ENCODE measurements at regions not wholly inside any gene's neighbourhood (a gene's known extent, or its start where the extent isn't known, plus 50 kb on each side); places are given as distances from the start of the nearest gene placed in this dataset.
"Not testable (repeated sequence)": the region's sequence is repeated elsewhere in the genome, so short reads cannot be mapped to it uniquely, and the experiment has no call there.

DNA sequence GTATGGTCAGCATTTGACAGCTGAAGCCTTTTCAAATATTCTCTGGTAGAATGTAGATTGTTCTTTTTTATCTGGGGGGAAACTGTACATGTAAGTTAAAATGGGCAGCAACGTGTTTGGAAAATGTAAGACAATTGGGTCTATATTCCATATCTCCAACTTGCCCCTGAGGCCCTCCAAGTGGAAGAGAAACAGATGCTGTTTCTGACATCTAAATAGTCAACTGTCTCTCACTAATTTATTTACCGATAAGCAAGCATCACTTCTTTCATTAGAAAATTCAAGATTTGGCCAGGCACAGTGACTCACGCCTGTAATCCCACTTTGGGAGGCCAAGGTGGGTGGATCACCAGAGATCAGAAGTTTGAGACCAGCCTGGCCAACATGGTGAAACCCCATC lies 120.2 kb upstream of the TBCA start:
- Mint-ChIP-seq H3K36me3 (ENCODE audit: low read depth) (no peaks in the 10 kb centered on the region), H3K27ac (no peak overlapping the region), H3K4me3 (no peak overlapping the region), H3K4me1 (peaks cover 16% of the 10 kb centered on the region), H3K27me3 (ENCODE audit: insufficient read depth) (no peaks in the 10 kb centered on the region), H3K9me3 (no peaks in the 10 kb centered on the region)
- Histone ChIP-seq H3K27ac (ENCODE audit: low read depth, low read length) (no peak overlapping the region), H3K9ac (ENCODE audit: extremely low read depth, low read length, poor library complexity, severe bottlenecking) (no peak overlapping the region), H3K4me3 (ENCODE audit: low read length) (no peak overlapping the region), H3K4me1 (ENCODE audit: control insufficient read depth, insufficient read depth, low read length) (peaks cover 8% of the 10 kb centered on the region), H3K27me3 (ENCODE audit: control insufficient read depth, insufficient read depth, low read length, poor library complexity, severe bottlenecking) (no peaks in the 10 kb centered on the region), H3K36me3 (ENCODE audit: control insufficient read depth, insufficient read depth, low read length) (no peaks in the 10 kb centered on the region), H3K9me3 (ENCODE audit: control insufficient read depth, low read length) (no peaks in the 10 kb centered on the region)
- no peak for DNase-seq
- TF ChIP-seq CTCF (conservative IDR thresholded peaks at IDR 0.05) = no peak
- 100% methylated on average over 2 to 3 of the region's 3 CpGs for WGBS, 2 experiments (ENCODE audit: insufficient coverage in 1 of 2, insufficient read length in 1 of 2)

DNA sequence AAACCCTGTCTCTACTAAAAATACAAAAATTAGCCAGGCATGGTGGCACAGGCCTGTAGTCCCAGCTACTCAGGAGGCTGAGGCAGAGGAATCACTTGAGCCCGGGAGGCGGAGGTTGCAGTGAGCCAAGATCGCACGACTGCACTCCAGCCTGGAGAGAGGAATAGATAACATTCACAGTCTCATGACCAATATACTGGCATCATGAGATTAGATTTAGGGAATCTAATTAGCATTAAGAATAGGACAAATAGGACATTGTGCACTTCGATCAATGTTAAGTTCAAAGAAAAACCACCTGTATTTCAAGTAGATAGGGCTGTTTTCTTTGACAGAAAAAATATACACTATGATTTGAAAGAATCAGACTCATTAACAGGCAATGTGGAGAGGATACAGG lies 118.0 kb upstream of the TBCA start:
- not testable (repeated sequence) for DNase-seq; H3K4me1 ChIP-seq (ENCODE audit: control insufficient read depth, insufficient read depth, low read length); H3K9me3 ChIP-seq (ENCODE audit: control insufficient read depth, low read length); H3K36me3 ChIP-seq (ENCODE audit: control insufficient read depth, insufficient read depth, low read length); H3K4me3 Mint-ChIP-seq; H3K27ac Mint-ChIP-seq; H3K9ac ChIP-seq (ENCODE audit: extremely low read depth, low read length, poor library complexity, severe bottlenecking); H3K27me3 Mint-ChIP-seq (ENCODE audit: insufficient read depth); H3K9me3 Mint-ChIP-seq; H3K4me3 ChIP-seq (ENCODE audit: low read length); H3K27ac ChIP-seq (ENCODE audit: low read depth, low read length); H3K36me3 Mint-ChIP-seq (ENCODE audit: low read depth); H3K27me3 ChIP-seq (ENCODE audit: control insufficient read depth, insufficient read depth, low read length, poor library complexity, severe bottlenecking)
- 96% methylated on average over 5 of the region's 5 CpGs; no CpG with 5 or more reads in 1 of the 2 experiments for WGBS, 2 experiments (ENCODE audit: insufficient coverage in 1 of 2, insufficient read length in 1 of 2)
- peaks cover 16% of the 10 kb centered on the region for H3K4me1 Mint-ChIP-seq

DNA sequence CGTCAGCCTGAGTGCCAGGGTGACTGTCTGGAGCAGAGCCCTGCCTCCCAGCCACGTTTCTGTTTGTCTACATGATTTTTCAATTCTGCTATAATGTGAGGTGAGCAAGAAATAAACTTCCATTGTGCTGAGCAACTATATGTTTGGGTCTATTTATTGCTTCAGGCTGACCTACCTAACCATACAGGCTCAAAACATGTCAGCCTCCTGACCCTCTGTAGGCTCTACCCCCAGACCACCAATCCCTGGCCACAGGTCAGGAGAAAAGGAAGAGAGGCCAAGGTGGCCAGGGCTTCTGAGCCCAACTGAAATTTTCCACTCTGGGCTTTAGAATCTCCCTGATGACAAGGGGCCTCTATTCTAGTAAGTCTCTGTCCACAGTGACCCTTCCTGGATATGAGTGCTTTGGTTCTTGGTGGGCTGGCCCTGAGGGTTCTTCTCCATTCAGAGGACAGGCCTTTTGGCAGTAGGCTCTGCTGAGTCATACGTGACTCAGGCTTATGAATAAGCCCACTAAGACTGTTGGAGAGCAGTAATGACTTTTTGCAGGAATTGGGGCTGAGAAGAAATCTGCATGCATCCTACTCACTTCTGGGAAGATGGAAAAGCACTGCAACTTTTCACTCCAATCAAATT lies 117.2 kb upstream of the TBCA start:
- H3K27ac ChIP-seq (ENCODE audit: low read depth, low read length) = no peak overlapping the region
- Mint-ChIP-seq H3K27ac (no peak overlapping the region), H3K36me3 (ENCODE audit: low read depth) (no peaks in the 10 kb centered on the region)

More for the DNA sequence above, 117.2 kb upstream of the TBCA start:
- peaks cover 8% of the 10 kb centered on the region for H3K4me1 ChIP-seq (ENCODE audit: control insufficient read depth, insufficient read depth, low read length)
- no peaks in the 10 kb centered on the region for H3K9me3 Mint-ChIP-seq
- no peaks in the 10 kb centered on the region for H3K9me3 ChIP-seq (ENCODE audit: control insufficient read depth, low read length)
- H3K4me3 ChIP-seq (ENCODE audit: low read length) = no peak overlapping the region
- H3K4me1 Mint-ChIP-seq = peaks cover 16% of the 10 kb centered on the region
- WGBS, 2 experiments (ENCODE audit: insufficient coverage in 1 of 2, insufficient read length in 1 of 2) = 94 to 100% methylated on average over 2 to 3 of the region's 3 CpGs
- no peak for TF ChIP-seq CTCF (conservative IDR thresholded peaks at IDR 0.05)
- no peak overlapping the region for H3K4me3 Mint-ChIP-seq
- no peak for DNase-seq
- H3K36me3 ChIP-seq (ENCODE audit: control insufficient read depth, insufficient read depth, low read length) = no peaks in the 10 kb centered on the region
- H3K27me3 ChIP-seq (ENCODE audit: control insufficient read depth, insufficient read depth, low read length, poor library complexity, severe bottlenecking) = no peaks in the 10 kb centered on the region
- no peak overlapping the region for H3K9ac ChIP-seq (ENCODE audit: extremely low read depth, low read length, poor library complexity, severe bottlenecking)
- peaks cover 2% of the 10 kb centered on the region for H3K27me3 Mint-ChIP-seq (ENCODE audit: insufficient read depth)

Data from endodermal cell (in vitro differentiated cells).